ENCODE measurements at regions not wholly inside any gene's neighbourhood (a gene's known extent, or its start where the extent isn't known, plus 50 kb on each side); places are given as distances from the start of the nearest gene placed in this dataset.

GRCh38 chr7:124124201-124124600, 91.3 kb upstream of the TMEM229A start:
- TF ChIP-seq POLR2A (IDR thresholded peaks at IDR 0.05; ENCODE audit: low read depth), result no peak
- no peak for TF ChIP-seq EP300 (IDR thresholded peaks at IDR 0.05)
- no peak for TF ChIP-seq CTCF (IDR thresholded peaks at IDR 0.05)
